SK-N-SH (cell line): ENCODE measurements at regions not wholly inside any gene's neighbourhood (a gene's known extent, or its start where the extent isn't known, plus 50 kb on each side); places are given as distances from the start of the nearest gene placed in this dataset.

ENCODE experiments used
- CTCF ChIA-PET: fragments of 300-600, 350-600 bp; formaldehyde crosslinking; extraction: SDS; loops from one replicate; lab custom pipeline; 2021; lab: Yijun Ruan, JAX
- POLR2A ChIA-PET: fragments of 350-600 bp; sonication (Branson Sonifier 250); formaldehyde crosslinking; extraction: SDS; loops from one replicate; lab custom pipeline; 2020; ENCODE audit warnings: antibody characterized with exemption, inconsistent platforms; lab: Yijun Ruan, JAX
- DNase-seq: peaks from one replicate; pipeline ENCODE4 v3.0.0; 2012
- H2AFZ ChIP-seq: fragments of 200-600 bp; sonication (generic); 2 replicates; pipeline ENCODE4 v1.8.1; 2016; ENCODE audit warnings: antibody characterized with exemption, mild to moderate bottlenecking, low read depth
- H3F3A ChIP-seq: fragments of 200-600 bp; sonication (generic); replicated peaks from 2 replicates; pipeline ENCODE3; 2016; ENCODE audit warnings: antibody characterized with exemption, mild to moderate bottlenecking; ENCODE audit not compliant: insufficient read depth
- H3K27ac ChIP-seq, 2 experiments: fragments of 200-500 bp in 1 of 2; fragments of 200-600 bp in 1 of 2; sonication (Bioruptor generic) in 1 of 2; sonication (generic), shearing (Covaris generic) in 1 of 2; 2 replicates each; pipeline versions ENCODE4 v1.5.1 to v1.6.1; 2014 to 2016; ENCODE audit warnings: low read depth in 2 of 2, inconsistent platforms in 1 of 2, low read length in 1 of 2, mild to moderate bottlenecking in 1 of 2, mixed read lengths in 1 of 2
- H3K27me3 ChIP-seq: fragments of 200-600 bp; sonication (generic), shearing (Covaris generic); 2 replicates; pipeline ENCODE4 v1.6.1; 2016; ENCODE audit warnings: mixed run types; ENCODE audit not compliant: insufficient read depth
- H3K36me3 ChIP-seq, 2 experiments: fragments of 200-500 bp in 1 of 2; fragments of 200-600 bp in 1 of 2; sonication (Bioruptor generic) in 1 of 2; sonication (generic) in 1 of 2; replicated peaks in 1 of 2; 2 replicates each; pipeline versions ENCODE3 to v1.5.1; 2014 to 2016; ENCODE audit warnings: low read length in 1 of 2, mild to moderate bottlenecking in 1 of 2; ENCODE audit not compliant: insufficient read depth in 2 of 2, control insufficient read depth in 1 of 2
- H3K4me1 ChIP-seq, 2 experiments: fragments of 200-500 bp in 1 of 2; fragments of 200-600 bp in 1 of 2; sonication (Bioruptor generic) in 1 of 2; sonication (generic), shearing (Covaris generic) in 1 of 2; 2 replicates each; pipeline versions ENCODE4 v1.5.1 to v1.6.1; 2014 to 2016; ENCODE audit warnings: low read depth in 1 of 2, low read length in 1 of 2, mixed run types in 1 of 2; ENCODE audit not compliant: insufficient read depth in 2 of 2, control insufficient read depth in 1 of 2
- H3K4me2 ChIP-seq: fragments of 200-600 bp; sonication (generic), shearing (Covaris generic); 2 replicates; pipeline ENCODE4 v1.6.1; 2017; ENCODE audit warnings: mixed run types
- H3K4me3 ChIP-seq, 2 experiments: fragments of 200-500 bp in 1 of 2; fragments of 200-600 bp in 1 of 2; sonication (Bioruptor generic) in 1 of 2; sonication (generic), shearing (Covaris generic) in 1 of 2; 2 replicates each; pipeline versions ENCODE4 v1.5.1 to v1.8.1; 2014 to 2016; ENCODE audit warnings: low read depth in 2 of 2, inconsistent platforms in 1 of 2, low read length in 1 of 2, mild to moderate bottlenecking in 1 of 2, mixed read lengths in 1 of 2, moderate library complexity in 1 of 2
- H3K79me2 ChIP-seq: fragments of 200-600 bp; sonication (generic); 2 replicates; pipeline ENCODE4 v1.8.1; 2017; ENCODE audit warnings: mild to moderate bottlenecking; ENCODE audit not compliant: insufficient read depth
- H3K9ac ChIP-seq: fragments of 200-600 bp; sonication (generic); 2 replicates; pipeline ENCODE4 v1.6.1; 2017; ENCODE audit warnings: mixed run types
- H3K9me2 ChIP-seq: fragments of 200-600 bp; sonication (generic); 2 replicates; pipeline ENCODE4 v1.6.1; 2017; ENCODE audit warnings: mixed run types
- H3K9me3 ChIP-seq: fragments of 200-600 bp; sonication (generic); 2 replicates; pipeline ENCODE4 v1.6.1; 2017; ENCODE audit warnings: mixed run types, mild to moderate bottlenecking, moderate library complexity
- H4K20me1 ChIP-seq: fragments of 200-600 bp; sonication (generic); 2 replicates; pipeline ENCODE4 v1.6.1; 2017; ENCODE audit warnings: mild to moderate bottlenecking, mixed run types; ENCODE audit not compliant: insufficient read depth
- CTCF ChIP-seq: fragments of 200-600 bp; sonication (generic); IDR thresholded peaks from 2 replicates; pipeline ENCODE4 v1.6.1; 2017; ENCODE audit warnings: antibody characterized with exemption, mild to moderate bottlenecking, moderate library complexity
- EP300 ChIP-seq, 2 experiments: IDR thresholded peaks; 2 replicates each; pipeline versions ENCODE4 v1.4.0 to v1.6.1; 2012; ENCODE audit warnings: borderline replicate concordance in 1 of 2, low read depth in 1 of 2, low read length in 1 of 2
- FOSL2 ChIP-seq: IDR thresholded peaks from 2 replicates; pipeline ENCODE4 v1.4.0; 2012; ENCODE audit warnings: low read depth, mild to moderate bottlenecking, moderate library complexity, borderline replicate concordance
- FOXJ3 ChIP-seq: sonication (generic); formaldehyde crosslinking; IDR thresholded peaks from 2 replicates; pipeline ENCODE4 v1.5.1; 2020; ENCODE audit warnings: mild to moderate bottlenecking, missing genetic modification reagents
- FOXM1 ChIP-seq: IDR thresholded peaks from 2 replicates; pipeline ENCODE4 v1.4.0; 2012; ENCODE audit warnings: low read depth, mild to moderate bottlenecking
- GABPA ChIP-seq: IDR thresholded peaks from 2 replicates; pipeline ENCODE4 v1.4.0; 2012; ENCODE audit warnings: low read depth, mild to moderate bottlenecking
- GATA2 ChIP-seq: sonication (generic); formaldehyde crosslinking; IDR thresholded peaks from 2 replicates; pipeline ENCODE4 v1.5.0; 2020; ENCODE audit warnings: mild to moderate bottlenecking, missing genetic modification reagents
- JUND ChIP-seq: IDR thresholded peaks from 2 replicates; pipeline ENCODE4 v1.4.0; 2012
- NRF1 ChIP-seq: IDR thresholded peaks from 2 replicates; pipeline ENCODE4 v1.6.1; 2012; ENCODE audit warnings: low read depth, mild to moderate bottlenecking, low read length
- POLR2AphosphoS5 ChIP-seq: IDR thresholded peaks from 2 replicates; pipeline ENCODE4 v1.6.1; 2012; ENCODE audit warnings: low read depth, low read length
- REST ChIP-seq: IDR thresholded peaks from 2 replicates; pipeline ENCODE4 v1.6.1; 2012; ENCODE audit warnings: mild to moderate bottlenecking, low read depth, low read length, moderate library complexity
- RXRA ChIP-seq: IDR thresholded peaks from 2 replicates; pipeline ENCODE4 v1.4.0; 2012; ENCODE audit warnings: low read depth, mild to moderate bottlenecking, borderline replicate concordance
- SIN3A ChIP-seq: IDR thresholded peaks from 2 replicates; pipeline ENCODE4 v1.6.1; 2012; ENCODE audit warnings: low read depth, mild to moderate bottlenecking, low read length, moderate library complexity, borderline replicate concordance
- TCF12 ChIP-seq: IDR thresholded peaks from 2 replicates; pipeline ENCODE4 v1.4.0; 2012
- TEAD4 ChIP-seq: IDR thresholded peaks from 2 replicates; pipeline ENCODE4 v1.4.0; 2012; ENCODE audit warnings: mild to moderate bottlenecking, borderline replicate concordance; ENCODE audit not compliant: insufficient read depth
- WGBS: methylation state at CpG from one replicate; pipeline ENCODE4 v1.1.6; 2017; ENCODE audit warnings: low lambda C conversion rate; 5-methylcytosine and 5-hydroxymethylcytosine counted together
- TF ChIP-seq, protein P1 (sequence below): fragments of 150-350 bp; IDR thresholded peaks from 2 replicates; pipeline ENCODE4 v1.6.1; 2016; ENCODE audit warnings: mild to moderate bottlenecking, low read depth, low read length
- TF ChIP-seq, protein P2 (sequence below): IDR thresholded peaks from 2 replicates; pipeline ENCODE4 v1.4.0; 2012; ENCODE audit warnings: low read depth, borderline replicate concordance
- TF ChIP-seq, protein P3 (sequence below): IDR thresholded peaks from 2 replicates; pipeline ENCODE4; 2012

GRCh38 chr11:134837166-134837886 is 425.3 kb upstream of the B3GAT1 start:
- no peak for DNase-seq
- no peaks in the 10 kb centered on the region for H3F3A ChIP-seq
- no peak overlapping the region for H3K27ac ChIP-seq
- ChIA-PET POLR2A (no interaction called here), CTCF (no interaction called here)
- H3K4me3 ChIP-seq = no peak overlapping the region
- H3K9ac ChIP-seq = no peak overlapping the region
- no peaks in the 10 kb centered on the region; a peak in 1 of 4 replicates for H3K4me1 ChIP-seq
- H3K4me2 ChIP-seq = no peak overlapping the region
- no peaks in the 10 kb centered on the region for H4K20me1 ChIP-seq
- no peaks in the 10 kb centered on the region for H3K9me3 ChIP-seq
- no peaks in the 10 kb centered on the region for H3K9me2 ChIP-seq
- no peaks in the 10 kb centered on the region for H3K79me2 ChIP-seq
- no peaks in the 10 kb centered on the region for H3K36me3 ChIP-seq
- no peak overlapping the region for H2AFZ ChIP-seq
- TF ChIP-seq RXRA = no peak
- no peak for TF ChIP-seq NRF1
- TF ChIP-seq FOXJ3 (CRISPR knock-in tag) = no peak
- no peak for TF ChIP-seq JUND
- TF ChIP-seq GATA2 (CRISPR knock-in tag) = no peak
- no peak for TF ChIP-seq SIN3A
- no peak for TF ChIP-seq GABPA
- no peak for TF ChIP-seq TEAD4
- no peak for TF ChIP-seq POLR2AphosphoS5
- TF ChIP-seq, protein P1, sequence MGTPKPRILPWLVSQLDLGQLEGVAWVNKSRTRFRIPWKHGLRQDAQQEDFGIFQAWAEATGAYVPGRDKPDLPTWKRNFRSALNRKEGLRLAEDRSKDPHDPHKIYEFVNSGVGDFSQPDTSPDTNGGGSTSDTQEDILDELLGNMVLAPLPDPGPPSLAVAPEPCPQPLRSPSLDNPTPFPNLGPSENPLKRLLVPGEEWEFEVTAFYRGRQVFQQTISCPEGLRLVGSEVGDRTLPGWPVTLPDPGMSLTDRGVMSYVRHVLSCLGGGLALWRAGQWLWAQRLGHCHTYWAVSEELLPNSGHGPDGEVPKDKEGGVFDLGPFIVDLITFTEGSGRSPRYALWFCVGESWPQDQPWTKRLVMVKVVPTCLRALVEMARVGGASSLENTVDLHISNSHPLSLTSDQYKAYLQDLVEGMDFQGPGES = no peak
- no peak for TF ChIP-seq FOSL2
- no peak for TF ChIP-seq FOXM1
- no peak for TF ChIP-seq TCF12
- TF ChIP-seq, protein P2, sequence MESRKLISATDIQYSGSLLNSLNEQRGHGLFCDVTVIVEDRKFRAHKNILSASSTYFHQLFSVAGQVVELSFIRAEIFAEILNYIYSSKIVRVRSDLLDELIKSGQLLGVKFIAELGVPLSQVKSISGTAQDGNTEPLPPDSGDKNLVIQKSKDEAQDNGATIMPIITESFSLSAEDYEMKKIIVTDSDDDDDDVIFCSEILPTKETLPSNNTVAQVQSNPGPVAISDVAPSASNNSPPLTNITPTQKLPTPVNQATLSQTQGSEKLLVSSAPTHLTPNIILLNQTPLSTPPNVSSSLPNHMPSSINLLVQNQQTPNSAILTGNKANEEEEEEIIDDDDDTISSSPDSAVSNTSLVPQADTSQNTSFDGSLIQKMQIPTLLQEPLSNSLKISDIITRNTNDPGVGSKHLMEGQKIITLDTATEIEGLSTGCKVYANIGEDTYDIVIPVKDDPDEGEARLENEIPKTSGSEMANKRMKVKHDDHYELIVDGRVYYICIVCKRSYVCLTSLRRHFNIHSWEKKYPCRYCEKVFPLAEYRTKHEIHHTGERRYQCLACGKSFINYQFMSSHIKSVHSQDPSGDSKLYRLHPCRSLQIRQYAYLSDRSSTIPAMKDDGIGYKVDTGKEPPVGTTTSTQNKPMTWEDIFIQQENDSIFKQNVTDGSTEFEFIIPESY = no peak
- no peaks in the 10 kb centered on the region for H3K27me3 ChIP-seq
- 27% methylated on average over 5 of the region's 7 CpGs for WGBS

DNA sequence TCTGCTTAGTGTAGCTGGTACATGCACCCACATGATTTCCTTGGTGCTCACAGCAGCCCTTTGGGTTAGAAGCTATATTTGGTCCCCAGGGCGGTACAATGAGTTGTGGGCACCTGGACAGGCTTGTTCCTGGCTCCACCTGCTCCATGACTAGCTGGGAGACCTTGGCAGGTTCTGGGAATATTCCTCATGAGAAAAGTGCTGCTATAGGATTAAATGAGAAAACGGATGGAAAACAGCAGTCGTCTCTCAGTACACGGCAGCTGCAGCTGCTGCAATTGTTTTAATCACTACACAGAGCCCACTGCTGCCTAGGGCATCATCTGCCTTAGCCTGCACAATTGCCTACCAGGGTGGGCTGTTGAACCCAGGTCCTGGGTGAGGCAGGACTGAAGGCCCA is 424.5 kb upstream of the B3GAT1 start:
- H3K36me3 ChIP-seq = no peaks in the 10 kb centered on the region
- H3F3A ChIP-seq = no peaks in the 10 kb centered on the region
- WGBS = 42% methylated on average over 4 of the region's 4 CpGs
- ChIA-PET CTCF (interaction anchor here (1.6 kb wide), 2 partner anchors 13 to 18 kb away, joined by 3 to 4 read pairs; no protein-coding TSS in a partner anchor), POLR2A (no interaction called here)
- no peaks in the 10 kb centered on the region; a peak in 1 of 4 replicates for H3K4me1 ChIP-seq
- no peaks in the 10 kb centered on the region for H3K9me3 ChIP-seq
- H2AFZ ChIP-seq = no peak overlapping the region
- H3K9ac ChIP-seq = no peak overlapping the region
- no peak overlapping the region for H3K4me2 ChIP-seq
- no peak for DNase-seq
- H3K79me2 ChIP-seq = no peaks in the 10 kb centered on the region
- no peaks in the 10 kb centered on the region for H4K20me1 ChIP-seq
- H3K27me3 ChIP-seq = no peaks in the 10 kb centered on the region
- no peaks in the 10 kb centered on the region for H3K9me2 ChIP-seq
- H3K27ac ChIP-seq = no peak overlapping the region
- H3K4me3 ChIP-seq = no peak overlapping the region
- no peak for TF ChIP-seq NRF1
- TF ChIP-seq EP300 (IDR thresholded peaks at IDR 0.05; ENCODE audit: borderline replicate concordance in 1 of 2, low read depth in 1 of 2, low read length in 1 of 2) = no peak
- no peak for TF ChIP-seq CTCF
- TF ChIP-seq, protein P3, sequence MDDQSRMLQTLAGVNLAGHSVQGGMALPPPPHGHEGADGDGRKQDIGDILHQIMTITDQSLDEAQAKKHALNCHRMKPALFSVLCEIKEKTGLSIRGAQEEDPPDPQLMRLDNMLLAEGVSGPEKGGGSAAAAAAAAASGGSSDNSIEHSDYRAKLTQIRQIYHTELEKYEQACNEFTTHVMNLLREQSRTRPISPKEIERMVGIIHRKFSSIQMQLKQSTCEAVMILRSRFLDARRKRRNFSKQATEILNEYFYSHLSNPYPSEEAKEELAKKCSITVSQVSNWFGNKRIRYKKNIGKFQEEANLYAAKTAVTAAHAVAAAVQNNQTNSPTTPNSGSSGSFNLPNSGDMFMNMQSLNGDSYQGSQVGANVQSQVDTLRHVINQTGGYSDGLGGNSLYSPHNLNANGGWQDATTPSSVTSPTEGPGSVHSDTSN = no peak
- no peak for TF ChIP-seq REST
